NCI-H69 (cell line): ENCODE measurements at regions not wholly inside any gene's neighbourhood (a gene's known extent, or its start where the extent isn't known, plus 50 kb on each side); places are given as distances from the start of the nearest gene placed in this dataset.
"Not testable (repeated sequence)": the region's sequence is repeated elsewhere in the genome, so short reads cannot be mapped to it uniquely, and the experiment has no call there.

Experiments used
- DNase-seq: peaks from one replicate; lab custom pipeline; 2025; lab: John Stamatoyannopoulos, UW

DNA sequence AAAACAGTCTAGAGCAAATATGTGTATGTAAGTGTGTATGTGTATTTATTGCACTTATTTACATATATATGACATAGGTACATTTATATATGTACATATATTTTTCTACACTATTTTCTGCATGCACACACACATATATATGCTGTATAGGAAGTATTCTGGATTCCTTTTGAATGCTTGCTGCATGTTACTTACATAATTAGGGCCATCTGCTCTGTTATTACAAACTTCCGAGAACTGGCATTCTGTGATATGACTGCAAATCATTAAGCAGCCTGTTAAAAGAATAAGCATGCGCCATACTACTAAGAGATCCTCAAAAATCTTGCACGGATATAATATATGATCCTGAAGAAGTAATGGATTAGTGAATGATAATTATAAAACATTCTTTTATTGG lies 1157.6 kb upstream of the TENM3 start:
- DNase-seq, result peak; percentile 30

DNA sequence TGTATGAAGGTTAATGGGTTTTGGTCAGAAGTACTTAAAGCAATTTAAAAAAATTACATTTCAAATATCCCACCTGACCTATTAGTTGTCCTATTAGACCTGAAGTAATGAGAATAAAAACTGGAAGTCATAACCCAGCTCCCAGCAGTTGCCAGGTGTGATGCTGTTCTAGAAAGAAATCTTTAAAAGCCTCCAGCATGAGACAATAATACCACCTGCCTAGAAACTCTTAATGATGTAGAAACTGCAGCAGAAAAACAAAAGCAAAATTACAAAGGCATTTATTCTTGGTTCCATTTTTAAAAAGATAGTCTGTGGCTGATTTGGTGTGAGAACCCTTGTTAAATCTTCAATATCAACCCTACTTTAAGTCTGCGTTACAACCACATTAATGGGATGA lies 1137.7 kb upstream of the TENM3 start:
- no peak for DNase-seq

DNA sequence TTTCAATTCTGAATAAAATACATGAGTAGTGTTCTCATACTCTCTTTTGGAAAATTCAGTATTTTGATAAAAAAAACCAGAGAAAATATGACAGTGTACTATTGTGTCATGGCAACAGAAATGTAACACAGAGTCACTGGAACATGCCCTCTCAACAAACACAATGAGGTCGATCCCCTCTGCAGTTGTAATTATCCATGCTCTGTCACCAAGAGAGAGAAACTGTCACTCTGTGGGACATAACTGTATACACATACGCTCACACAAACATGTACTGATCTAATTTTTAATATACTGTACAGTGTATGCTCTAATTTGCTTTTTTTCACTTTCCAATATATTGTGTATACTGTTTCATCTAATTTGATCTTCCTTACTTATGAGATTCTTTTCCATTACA lies 1136.8 kb upstream of the TENM3 start:
- no peak for DNase-seq

DNA sequence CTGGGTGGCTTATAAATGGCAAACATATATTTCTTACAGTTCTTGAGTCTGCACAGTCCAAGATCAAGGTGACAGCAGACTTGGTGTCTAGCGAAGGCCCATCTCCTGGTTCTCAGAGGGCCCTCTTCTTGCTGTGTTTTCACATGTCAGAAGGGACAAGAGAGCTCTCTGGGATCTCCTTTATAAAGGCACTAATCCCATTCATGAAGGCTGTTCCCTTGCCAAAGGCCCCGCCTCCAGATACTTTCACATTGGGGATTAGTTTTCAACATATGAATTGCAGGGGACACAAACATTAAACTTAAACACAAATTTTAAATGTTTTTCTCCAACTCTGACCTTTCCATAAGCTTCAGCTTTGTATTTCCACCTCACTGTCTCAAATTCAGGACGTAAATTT lies 1135.0 kb upstream of the TENM3 start:
- DNase-seq, result no peak

DNA sequence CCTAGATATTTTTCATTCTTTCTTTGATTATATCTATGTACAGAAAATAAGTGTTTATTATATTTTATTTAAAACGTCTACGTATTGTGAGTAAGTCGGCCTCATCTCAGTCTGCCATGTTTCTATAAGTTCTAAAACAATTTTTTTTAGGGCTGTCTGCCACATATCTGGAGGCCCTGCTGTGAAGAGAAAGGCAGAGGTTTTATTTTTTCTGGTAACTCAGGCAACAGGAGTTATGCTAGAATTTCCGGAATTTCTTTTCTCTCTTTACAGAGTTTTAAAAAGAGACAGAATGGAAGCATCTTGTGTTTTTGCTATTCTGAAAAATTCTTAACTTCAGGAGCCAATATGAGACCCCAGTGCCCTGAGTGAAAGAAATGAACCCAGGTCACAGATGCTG lies 1124.0 kb upstream of the TENM3 start:
- DNase-seq, result no peak

DNA sequence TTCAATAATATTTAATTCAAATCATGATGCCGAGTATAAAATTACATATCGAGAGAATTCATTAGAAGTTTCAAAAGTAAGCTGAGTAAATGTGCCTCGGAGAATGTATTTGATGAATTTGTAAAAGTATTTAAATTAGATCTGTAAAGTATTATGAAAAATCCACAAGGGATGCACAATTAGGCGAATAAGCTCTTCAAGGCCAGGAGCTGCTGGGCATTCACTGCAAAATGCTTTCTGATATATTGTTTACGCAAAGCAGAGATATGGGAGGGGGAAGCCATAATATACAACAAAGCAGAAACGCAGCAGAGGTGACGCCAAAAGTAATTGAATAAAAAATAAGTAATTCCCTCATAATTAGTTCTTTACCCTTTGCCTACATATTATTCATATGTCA lies 1121.5 kb upstream of the TENM3 start:
- no peak for DNase-seq

DNA sequence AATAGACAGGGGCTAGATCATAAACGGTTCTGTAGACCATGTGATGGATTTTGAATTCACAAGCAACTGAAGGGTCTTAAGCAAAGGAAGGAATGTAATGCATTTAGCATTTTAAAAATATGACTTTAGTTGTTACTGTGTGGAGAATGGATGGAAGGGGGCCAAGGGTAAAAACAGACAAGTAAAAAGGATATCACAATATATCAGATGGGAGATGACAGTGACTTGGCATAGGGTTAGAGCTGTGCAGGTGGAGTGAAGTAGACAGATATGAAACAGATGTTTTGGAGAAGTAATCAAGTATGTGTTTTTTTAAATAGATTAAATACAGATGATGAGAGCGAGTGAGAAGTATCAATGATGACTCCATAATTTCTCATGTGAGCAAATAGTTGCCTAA lies 1116.0 kb upstream of the TENM3 start:
- no peak for DNase-seq

DNA sequence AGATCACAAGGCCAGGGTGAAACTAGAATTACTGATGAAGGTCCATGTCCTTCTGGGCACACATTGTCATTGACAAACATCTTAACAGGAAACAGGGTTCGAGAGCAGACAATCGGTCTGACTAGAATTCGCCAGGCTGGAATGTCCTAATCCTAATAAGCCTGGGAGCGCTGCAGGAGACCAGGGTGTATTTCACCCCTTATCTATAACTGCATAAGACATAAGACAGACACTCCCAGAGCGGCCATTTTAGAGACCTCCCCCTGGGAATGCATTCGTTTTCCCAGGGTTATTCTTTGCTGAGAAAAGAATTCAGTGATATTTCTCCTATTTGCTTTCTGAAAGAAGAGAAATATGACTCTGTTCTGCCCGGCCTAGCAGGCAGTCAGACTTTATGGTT lies 1112.9 kb upstream of the TENM3 start:
- DNase-seq, result not testable (repeated sequence)

DNA sequence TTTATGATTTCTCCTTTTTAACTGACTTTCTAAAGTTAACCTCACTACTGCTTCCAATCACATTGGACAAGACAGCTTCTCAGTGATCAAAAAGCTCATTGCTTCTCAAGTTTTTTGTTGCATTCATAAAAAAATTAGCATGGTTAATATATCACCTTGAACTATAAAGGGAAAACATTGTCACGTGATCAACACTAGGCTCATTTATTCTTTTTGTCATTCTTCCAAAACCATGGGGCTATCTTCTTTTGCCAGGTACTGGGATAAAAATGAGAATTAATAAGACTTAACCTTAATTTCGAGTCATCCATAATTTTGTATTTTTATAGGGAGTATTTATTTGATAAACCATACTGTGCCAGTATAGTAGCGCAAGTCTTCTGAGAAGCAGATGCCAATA lies 1105.9 kb upstream of the TENM3 start:
- no peak for DNase-seq

DNA sequence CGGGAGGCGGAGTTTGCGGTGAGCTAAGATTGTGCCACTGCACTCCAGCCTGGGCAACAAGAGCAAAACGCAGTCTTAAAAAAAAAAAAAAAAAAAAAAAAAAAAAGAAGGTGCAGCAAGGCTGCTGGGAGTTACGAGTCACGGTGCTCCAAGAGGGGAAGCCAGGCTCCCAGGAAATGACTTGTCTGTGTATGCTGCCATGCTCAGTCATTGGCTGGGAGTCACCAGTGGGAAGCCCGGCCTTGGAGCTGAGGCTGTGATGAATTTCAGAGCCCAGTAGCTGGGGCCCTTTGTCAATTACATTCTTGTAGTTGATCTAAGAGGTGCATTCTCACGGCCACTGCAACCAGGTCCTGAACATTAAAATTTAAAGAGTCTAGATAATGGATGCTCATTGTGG lies 1105.1 kb upstream of the TENM3 start:
- no peak for DNase-seq

DNA sequence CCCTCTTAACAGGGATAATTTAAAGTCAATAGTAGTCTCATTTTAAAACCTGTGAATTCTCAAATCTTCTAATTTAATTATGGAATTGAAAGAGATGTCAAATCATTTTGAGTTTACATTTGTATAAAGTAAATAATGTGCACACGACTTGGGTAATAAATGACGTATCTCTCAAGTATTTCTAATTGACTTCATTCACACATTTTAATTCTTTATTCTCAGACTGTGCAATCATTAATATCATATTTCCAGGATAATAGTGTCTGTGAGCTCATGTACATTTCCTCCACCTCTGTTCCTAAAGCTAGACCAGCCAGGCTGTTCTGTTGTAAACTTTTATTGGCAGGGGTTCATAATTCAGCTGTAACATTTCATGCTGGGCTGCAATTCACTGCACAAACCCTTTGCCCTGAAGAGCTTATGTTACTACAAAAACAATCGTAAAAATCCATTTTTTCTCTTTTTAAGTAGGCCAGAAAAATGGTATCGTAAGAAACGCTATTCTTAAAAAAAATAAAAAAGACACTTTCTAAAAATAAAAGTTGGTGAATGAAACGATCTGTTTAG lies 1103.1 kb upstream of the TENM3 start:
- peak; percentile 75 for DNase-seq

DNA sequence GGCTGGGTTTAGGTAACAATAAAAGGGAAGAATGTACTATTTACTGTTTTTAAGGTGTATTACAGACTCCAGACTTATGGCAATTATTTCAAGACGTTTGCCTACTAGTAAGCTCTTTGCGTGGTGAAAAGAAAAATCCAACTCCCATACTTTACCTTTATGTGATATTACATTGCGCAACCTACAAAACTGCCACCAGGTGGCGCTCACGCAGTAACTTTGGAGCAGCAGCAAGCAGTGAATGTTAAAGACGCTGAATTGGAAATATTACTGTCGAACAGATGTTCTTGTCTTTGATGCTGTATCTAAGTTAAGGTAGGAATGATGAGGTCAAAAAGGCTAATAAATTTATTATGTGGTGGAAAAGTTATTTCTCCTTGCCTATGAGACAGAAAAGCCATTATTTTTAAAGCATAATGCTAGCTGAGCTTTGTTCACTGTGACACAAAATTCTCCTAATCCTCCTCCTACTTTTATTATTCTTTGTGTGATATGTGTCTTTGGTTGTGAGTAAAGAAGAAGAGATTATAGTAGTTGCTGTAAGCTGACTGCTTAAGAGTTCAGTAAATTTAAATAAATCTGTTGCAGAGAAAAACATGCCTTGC lies 1099.8 kb upstream of the TENM3 start:
- peak; percentile 80 for DNase-seq

DNA sequence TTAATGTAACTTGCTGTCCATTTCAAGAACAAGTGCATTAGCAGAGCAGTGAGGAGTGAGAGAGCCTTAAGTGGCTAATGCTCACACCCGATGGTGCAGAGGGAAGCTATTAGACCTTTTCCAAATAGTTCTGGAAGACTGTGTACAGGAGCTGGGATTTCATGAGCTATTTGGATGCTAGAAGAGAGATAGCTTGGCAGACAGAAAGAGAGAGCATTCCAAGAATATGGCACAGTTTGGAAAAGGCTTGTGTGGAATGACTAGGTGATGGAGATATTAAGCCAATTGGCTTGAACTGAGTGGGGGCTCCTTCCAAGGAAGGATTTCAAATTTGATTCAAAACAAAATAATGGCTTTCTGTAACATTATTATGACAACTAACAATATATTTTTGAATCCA lies 1097.2 kb upstream of the TENM3 start:
- no peak for DNase-seq

DNA sequence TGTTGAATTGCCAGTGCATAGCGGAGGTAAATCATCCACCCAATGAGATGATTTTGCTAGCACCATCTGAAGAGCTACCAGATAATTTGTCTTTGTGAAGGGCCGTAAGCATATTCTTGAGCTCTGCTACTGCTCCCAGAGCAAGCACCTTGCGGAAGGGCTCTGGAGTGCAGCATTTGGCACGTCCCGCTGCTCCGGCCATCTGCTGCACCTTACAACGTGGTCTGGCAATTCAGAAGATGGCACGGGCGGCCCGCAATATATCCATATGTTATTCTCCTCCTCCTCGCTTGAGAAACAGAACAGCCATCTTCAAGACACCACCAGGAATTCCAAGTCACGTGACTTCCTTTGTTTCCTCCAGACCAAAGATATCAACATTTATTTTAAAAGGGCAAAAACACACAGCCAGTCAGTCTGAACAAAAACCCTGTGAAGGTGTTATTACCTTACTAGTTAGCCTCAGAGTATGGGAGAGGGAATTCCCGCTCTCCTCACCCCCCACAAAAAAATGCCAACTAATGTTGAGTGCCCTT lies 1095.7 kb upstream of the TENM3 start:
- DNase-seq, result peak; percentile 21

DNA sequence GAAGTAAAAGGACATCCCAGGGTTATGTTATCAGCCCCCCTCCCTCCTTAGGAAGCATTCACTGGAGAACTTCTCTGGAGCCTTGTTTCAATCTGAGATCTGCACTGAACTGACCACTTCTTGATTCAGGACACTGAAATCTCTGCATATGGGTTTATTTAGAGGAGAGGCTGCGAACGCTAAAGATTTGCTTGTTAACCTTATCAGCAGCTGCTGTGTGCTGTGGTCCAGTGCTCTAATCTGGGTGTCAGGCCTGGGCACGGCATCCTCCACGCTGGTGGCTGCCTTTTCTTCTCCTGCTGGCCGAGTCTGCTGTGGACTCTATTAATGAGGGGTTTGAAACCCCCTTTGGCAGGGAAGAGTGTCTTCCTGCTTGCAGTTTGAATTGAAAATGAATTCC lies 1094.7 kb upstream of the TENM3 start:
- DNase-seq, result peak; percentile 66

DNA sequence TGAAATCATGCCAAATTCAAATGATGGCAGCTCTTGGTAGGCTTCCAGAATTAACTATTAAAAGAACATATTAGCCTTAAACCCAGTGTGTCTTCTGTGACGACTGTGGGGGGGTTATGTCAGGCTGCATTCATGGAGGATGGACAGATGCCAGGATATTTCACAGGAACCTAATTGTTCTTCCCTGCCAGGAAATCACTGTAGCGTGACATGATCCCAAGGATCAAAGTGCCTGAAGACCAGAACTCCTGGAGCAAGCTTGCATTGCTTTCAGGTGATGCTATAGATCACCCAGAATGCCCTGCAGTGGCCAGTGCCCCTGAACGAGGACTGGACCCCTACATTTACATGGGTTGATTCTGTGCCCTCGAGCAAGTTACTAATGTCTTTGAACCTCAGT lies 1093.0 kb upstream of the TENM3 start:
- peak; percentile 90 for DNase-seq

DNA sequence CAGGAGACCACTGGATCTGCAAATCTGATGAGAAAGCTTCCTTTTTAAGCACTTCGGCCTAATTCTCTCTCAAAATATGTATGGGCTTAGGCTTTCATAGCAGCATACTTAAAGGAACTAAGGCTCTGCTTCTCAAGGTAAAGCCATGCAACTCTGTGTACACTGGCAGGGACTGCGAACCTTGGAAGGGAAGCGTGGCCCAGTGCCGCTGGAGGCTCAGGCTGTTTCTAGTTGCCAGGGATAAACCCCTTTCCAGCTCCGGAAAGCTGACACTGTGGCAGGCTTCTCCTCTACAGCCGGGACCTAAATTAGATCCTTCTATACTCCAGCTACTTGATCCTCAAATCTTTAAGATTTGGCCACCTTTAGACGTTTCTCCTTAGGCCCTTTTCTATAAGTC lies 1091.3 kb upstream of the TENM3 start:
- DNase-seq, result no peak

DNA sequence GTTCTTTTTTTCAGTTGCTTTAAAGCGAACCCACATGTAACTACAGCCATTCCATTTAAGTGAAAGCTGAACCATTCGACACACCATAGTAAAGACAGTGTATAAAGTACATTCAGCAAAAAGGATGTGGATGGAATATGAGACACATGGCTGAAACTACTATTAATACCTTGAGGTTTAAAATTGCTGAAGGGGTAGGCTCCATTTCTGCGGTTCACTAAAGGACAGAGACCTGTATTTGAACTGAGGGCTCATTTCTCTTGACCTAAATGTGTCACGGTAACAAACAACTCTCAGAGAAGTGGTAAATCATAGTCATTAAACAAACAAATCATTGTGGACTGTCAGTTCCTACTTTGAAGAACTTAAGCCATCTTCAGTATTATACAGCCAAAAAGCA lies 1085.6 kb upstream of the TENM3 start:
- DNase-seq, result peak; percentile 38

DNA sequence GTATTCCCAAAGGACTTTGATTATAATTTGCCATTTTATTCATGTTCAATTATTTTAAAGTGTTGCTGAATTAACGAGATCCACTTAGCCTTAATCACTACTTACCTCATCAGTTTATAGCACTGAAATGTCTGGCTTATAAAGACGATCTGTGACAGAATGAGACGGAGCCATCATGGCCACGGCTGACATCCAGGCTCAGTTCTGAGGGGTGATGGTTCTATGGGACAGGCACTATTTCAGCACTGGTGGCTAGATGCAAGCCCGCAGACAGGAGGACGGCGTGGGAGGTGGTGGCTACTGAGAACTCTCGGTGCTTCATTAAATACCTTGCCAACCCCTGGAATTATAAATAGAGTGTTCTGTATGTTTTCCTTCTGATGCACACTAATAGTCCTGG lies 1084.2 kb upstream of the TENM3 start:
- DNase-seq, result peak; percentile 62

DNA sequence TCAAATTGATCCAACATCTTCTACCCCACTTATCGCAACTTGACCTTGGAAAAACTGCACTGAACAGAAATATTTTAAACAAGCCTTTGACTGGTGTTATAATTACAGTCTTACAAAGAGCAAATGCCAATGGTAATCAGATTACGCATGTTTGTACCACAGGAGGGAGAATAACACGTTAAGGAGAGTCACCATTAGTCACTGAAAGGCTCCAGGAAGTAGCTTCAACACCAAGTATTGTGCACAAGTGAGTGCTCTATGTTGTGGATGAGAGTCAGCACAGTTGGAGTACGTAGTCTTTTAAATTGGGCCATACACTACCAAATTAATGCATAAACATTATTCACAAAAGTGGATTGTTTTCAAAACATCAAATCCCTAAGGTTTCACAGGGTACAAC lies 1081.5 kb upstream of the TENM3 start:
- DNase-seq, result peak; percentile 23

DNA sequence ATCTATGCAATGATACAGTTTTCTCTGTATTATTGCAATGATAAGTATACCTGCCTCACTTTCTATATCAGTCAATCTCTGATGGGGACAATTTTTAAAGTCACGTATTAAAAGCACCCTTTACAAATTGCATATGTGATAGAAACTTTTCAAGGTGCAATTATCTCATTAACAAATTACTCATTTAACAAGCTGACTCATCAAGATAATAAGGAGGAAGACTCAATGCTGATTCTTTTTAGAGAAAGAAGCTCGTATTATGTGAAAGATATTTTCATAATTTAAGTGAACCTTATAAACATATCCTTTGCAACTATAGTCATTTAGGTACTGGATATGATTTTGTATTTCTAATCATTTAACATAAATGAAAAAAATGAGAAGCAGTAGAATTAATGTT lies 1080.9 kb upstream of the TENM3 start:
- DNase-seq, result no peak

DNA sequence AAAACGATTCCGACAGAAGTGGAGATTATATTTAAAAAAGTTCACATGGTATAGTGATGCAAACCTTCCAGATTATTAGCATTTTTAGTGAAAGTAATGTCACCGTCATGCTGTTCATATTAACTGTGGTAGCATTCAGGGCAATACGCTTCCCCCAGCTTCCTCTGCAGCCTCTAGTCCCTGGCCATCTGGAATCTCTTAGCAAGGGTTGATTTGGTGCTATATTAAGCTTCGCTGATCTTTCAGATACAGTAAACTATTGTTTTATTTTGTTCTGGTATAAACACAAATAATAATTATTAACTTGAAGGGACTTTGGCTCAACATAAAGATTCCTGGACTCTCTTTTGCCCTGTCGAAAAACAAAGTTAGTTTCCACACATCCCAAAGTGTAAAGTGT lies 1080.5 kb upstream of the TENM3 start:
- no peak for DNase-seq

DNA sequence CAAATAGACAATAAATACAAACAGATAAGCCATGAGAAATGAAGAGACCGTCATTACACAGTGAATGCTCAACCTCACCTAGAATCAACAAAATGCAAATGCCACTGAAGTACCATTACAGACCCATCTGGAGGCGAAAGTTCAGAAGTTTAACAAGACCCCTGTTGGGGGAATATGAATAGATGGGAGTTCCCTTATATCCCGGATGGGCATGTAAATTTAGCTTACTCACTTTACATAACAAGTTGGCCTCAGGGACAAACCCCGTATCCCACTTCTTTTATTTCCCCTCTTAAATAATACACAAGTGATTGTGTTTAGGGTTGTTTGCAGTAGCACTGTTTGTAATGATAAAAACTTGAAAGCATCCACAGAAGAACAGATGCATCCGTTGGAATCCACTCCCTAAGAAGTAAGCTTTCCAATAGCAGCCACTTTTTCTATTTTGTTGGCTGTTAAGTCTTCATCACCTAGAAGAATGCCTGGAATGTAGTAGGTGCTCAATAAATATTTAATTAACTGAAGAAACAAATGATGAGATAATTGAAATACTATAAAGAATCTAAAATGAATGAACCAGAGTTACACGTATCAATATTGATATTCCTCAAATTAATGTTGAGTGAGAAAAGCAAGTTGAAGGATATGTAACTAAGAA lies 1076.3 kb upstream of the TENM3 start:
- no peak for DNase-seq
